Breast epithelium (tissue), 4 donors: ENCODE measurements at regions not wholly inside any gene's neighbourhood (a gene's known extent, or its start where the extent isn't known, plus 50 kb on each side); places are given as distances from the start of the nearest gene placed in this dataset.

Experiments
- DNase-seq, 2 donors: peaks; one replicate each; pipeline ENCODE4 v3.0.0-alpha.2; 2019; ENCODE audit warnings: low spot score in 2 of 2
- H3K27ac ChIP-seq, 2 donors: fragments of 200-600 bp; sonication (generic) in 1 of 2; one replicate each; pipeline ENCODE4 v1.5.1; 2016 to 2019; ENCODE audit warnings: mild to moderate bottlenecking in 1 of 2
- H3K27me3 ChIP-seq, 2 donors: fragments of 200-600 bp; sonication (generic) in 1 of 2; one replicate each; pipeline versions ENCODE4 v1.5.1 to v1.6.0; 2017 to 2019; ENCODE audit warnings: control low read depth in 1 of 2, mild to moderate bottlenecking in 1 of 2
- H3K36me3 ChIP-seq: fragments of 200-600 bp; one replicate; pipeline ENCODE4 v1.5.1; 2019
- H3K4me1 ChIP-seq, 2 donors: fragments of 200-600 bp; sonication (generic); one replicate each; pipeline ENCODE4 v1.5.1; 2016 to 2019; ENCODE audit warnings: control low read depth in 1 of 2
- H3K4me3 ChIP-seq, 3 donors: fragments of 200-600 bp; sonication (generic); 1 replicate in 2 of 3; 2 replicates in 1 of 3; pipeline ENCODE4 v1.5.1; 2016 to 2019; ENCODE audit warnings: mild to moderate bottlenecking in 3 of 3, moderate library complexity in 2 of 3
- H3K9me3 ChIP-seq, 2 donors: fragments of 200-600 bp; sonication (generic) in 1 of 2; one replicate each; pipeline ENCODE4 v1.5.1; 2016 to 2019; ENCODE audit warnings: control low read depth in 1 of 2
- POLR2A ChIP-seq: fragments of 450-650 bp; IDR thresholded peaks from one replicate; pipeline ENCODE4 v1.6.1; 2016; ENCODE audit warnings: antibody characterized with exemption, mild to moderate bottlenecking, moderate library complexity
- POLR2AphosphoS5 ChIP-seq, 3 donors: sonication (generic); formaldehyde crosslinking; IDR thresholded peaks; one replicate each; pipeline ENCODE4 v1.6.1; 2017; ENCODE audit warnings: antibody characterized with exemption in 3 of 3
- intact Hi-C: fragments of 100-400 bp; cut with DNase I; formaldehyde crosslinking; loops from one replicate; pipeline ENCODE4 v1.15.1; 2023; ENCODE audit warnings: low total_unique reads
- TF ChIP-seq, protein P1 (sequence below), 3 donors: fragments of 450-650 bp; IDR thresholded peaks; one replicate each; pipeline ENCODE4 v1.5.1; 2016 to 2017; ENCODE audit warnings: antibody characterized with exemption in 3 of 3, mild to moderate bottlenecking in 3 of 3, moderate library complexity in 3 of 3

DNA sequence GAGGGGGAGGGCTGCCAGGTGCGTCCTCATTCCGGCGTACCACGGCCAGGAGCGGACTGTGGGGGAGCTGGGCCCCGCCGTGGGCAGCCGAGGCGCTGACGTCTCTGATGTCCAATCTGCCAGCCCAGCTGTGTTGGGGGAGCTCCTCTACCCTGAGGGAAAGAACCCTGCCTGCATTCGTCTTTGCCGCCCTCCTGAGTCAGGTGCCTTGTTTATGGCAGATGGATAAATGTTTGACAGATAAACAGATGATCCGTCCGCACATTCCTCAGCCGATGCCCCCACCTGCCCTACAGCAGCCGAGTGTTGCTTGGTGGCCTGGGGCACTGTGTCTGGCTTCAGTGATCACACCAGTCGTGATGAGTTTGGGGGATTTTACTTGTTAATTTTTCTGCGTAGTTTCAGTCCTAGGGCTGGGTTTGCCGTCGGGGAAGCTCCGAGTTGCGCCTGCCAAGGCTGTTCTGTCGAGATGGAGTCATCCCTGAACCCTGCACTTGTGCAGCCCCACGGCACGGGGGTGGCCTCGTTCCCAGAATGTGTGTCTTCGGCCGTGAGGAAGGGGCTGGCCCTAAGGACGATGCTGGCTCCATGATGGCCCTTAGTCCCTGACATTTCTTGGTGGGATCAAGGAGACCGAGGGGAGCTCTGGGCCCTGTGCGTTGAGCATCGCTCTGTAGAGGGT lies 1083.9 kb downstream of the BRD1 start:
- H3K4me3 ChIP-seq: no peak overlapping the region
- no peak for TF ChIP-seq POLR2AphosphoS5 (IDR thresholded peaks at IDR 0.05)
- no peaks in the 10 kb centered on the region for H3K9me3 ChIP-seq
- H3K27ac ChIP-seq: no peak overlapping the region
- no peaks in the 10 kb centered on the region for H3K4me1 ChIP-seq
- DNase-seq: peak; percentile 7 to 34
- no peaks in the 10 kb centered on the region for H3K27me3 ChIP-seq
- intact Hi-C loops: no loop called here
- no peaks in the 10 kb centered on the region for H3K36me3 ChIP-seq

DNA sequence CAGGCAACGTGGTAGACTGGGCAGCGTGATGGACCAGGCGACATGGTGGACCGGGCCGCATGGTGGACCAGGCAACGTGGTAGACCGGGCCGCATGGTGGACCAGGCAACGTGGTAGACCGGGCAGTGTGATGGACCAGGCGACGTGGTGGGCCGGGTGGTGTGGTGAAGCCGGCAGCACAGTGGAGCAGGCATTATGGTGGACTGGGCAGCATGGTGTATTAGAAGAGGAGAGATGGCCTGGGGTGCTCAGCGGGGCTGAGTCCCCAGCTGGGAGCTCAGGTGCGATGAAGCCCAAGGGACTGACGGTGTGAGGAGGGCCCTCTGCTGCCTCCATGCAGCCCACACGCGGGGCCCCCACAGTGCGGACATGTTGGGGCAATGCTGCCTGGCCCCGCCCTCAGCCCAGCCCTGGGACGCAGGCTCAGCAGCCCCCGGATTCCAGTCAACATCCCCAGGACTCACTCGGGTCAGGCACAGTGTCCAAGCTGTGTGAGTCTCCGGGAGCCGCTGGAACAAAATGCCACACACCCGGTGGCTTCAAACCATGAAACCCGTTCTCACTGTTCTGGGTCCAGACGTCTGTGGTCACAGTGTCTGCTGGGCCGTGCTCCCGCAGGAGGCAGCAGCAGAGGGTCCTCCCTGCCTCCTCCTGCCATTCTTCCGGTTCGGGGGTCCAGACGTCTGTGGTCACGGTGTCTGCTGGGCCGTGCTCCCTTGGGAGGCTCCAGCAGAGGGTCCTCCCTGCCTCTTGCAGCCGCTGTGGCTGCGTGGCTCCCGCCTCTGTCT lies 1084.9 kb downstream of the BRD1 start:
- DNase-seq: peak in 1 of 2 donors; percentile 15
- Histone ChIP-seq H3K4me3 (no peak overlapping the region), H3K36me3 (no peaks in the 10 kb centered on the region), H3K27me3 (no peaks in the 10 kb centered on the region), H3K27ac (no peak overlapping the region), H3K9me3 (no peaks in the 10 kb centered on the region), H3K4me1 (no peaks in the 10 kb centered on the region)
- TF ChIP-seq POLR2AphosphoS5 (IDR thresholded peaks at IDR 0.05): no peak
- TF ChIP-seq POLR2A: no peak
- TF ChIP-seq, protein P1, sequence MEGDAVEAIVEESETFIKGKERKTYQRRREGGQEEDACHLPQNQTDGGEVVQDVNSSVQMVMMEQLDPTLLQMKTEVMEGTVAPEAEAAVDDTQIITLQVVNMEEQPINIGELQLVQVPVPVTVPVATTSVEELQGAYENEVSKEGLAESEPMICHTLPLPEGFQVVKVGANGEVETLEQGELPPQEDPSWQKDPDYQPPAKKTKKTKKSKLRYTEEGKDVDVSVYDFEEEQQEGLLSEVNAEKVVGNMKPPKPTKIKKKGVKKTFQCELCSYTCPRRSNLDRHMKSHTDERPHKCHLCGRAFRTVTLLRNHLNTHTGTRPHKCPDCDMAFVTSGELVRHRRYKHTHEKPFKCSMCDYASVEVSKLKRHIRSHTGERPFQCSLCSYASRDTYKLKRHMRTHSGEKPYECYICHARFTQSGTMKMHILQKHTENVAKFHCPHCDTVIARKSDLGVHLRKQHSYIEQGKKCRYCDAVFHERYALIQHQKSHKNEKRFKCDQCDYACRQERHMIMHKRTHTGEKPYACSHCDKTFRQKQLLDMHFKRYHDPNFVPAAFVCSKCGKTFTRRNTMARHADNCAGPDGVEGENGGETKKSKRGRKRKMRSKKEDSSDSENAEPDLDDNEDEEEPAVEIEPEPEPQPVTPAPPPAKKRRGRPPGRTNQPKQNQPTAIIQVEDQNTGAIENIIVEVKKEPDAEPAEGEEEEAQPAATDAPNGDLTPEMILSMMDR (IDR thresholded peaks at IDR 0.05): no peak
- intact Hi-C loops: no loop called here

DNA sequence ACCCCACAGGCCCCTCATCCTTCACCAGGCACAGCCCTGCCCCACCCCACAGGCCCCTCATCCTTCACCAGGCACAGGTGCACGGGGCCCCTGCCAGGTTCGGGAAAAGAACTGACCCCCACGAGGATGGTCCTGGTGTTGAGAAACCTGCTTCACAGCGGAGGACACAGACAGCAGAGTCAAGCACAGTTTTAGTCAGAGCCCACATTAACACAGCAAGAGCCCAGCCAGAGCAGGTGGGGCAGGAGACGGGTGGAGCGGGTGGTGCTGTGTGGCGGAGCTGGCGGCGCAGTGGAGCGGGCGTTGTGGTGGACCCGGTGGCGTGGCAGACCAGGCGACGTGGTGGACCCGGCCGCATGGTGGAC lies 1085.5 kb downstream of the BRD1 start:
- no peaks in the 10 kb centered on the region for H3K36me3 ChIP-seq
- TF ChIP-seq POLR2A: no peak
- TF ChIP-seq POLR2AphosphoS5 (IDR thresholded peaks at IDR 0.05): no peak
- TF ChIP-seq, protein P1 (IDR thresholded peaks at IDR 0.05): no peak
- DNase-seq: peak in 1 of 2 donors; percentile 46
- intact Hi-C loops: no loop called here
- H3K4me1 ChIP-seq: no peaks in the 10 kb centered on the region
- no peaks in the 10 kb centered on the region for H3K27me3 ChIP-seq
- no peak overlapping the region for H3K27ac ChIP-seq
- H3K9me3 ChIP-seq: no peaks in the 10 kb centered on the region
- H3K4me3 ChIP-seq: no peak overlapping the region

DNA sequence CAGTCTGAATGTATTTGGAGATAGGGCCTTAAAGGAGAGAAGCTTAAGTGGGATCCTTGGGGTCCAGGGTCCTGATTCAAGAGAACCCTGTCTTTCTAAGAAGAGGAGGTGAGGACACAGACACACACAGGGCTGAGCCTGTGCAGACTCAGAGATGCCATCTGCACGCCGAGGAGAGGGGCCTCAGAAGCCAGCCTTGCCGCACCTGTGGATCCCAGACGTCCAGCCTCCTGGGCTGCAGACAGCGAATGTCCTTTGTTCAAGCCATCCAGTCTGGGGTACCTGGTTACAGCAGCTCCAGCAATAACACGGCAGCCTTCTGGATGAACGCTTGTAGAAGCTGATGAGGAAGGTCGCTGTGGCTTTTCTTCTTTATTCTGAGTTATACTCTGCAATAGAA lies 1086.1 kb downstream of the BRD1 start:
- no peaks in the 10 kb centered on the region for H3K36me3 ChIP-seq
- intact Hi-C loops: no loop called here
- H3K4me3 ChIP-seq: no peak overlapping the region
- H3K4me1 ChIP-seq: no peaks in the 10 kb centered on the region
- no peaks in the 10 kb centered on the region for H3K9me3 ChIP-seq
- H3K27me3 ChIP-seq: no peaks in the 10 kb centered on the region
- H3K27ac ChIP-seq: no peak overlapping the region
- DNase-seq: peak in 1 of 2 donors; percentile 35
- TF ChIP-seq, protein P1 (IDR thresholded peaks at IDR 0.05): no peak
- TF ChIP-seq POLR2AphosphoS5 (IDR thresholded peaks at IDR 0.05): no peak
- TF ChIP-seq POLR2A: no peak

DNA sequence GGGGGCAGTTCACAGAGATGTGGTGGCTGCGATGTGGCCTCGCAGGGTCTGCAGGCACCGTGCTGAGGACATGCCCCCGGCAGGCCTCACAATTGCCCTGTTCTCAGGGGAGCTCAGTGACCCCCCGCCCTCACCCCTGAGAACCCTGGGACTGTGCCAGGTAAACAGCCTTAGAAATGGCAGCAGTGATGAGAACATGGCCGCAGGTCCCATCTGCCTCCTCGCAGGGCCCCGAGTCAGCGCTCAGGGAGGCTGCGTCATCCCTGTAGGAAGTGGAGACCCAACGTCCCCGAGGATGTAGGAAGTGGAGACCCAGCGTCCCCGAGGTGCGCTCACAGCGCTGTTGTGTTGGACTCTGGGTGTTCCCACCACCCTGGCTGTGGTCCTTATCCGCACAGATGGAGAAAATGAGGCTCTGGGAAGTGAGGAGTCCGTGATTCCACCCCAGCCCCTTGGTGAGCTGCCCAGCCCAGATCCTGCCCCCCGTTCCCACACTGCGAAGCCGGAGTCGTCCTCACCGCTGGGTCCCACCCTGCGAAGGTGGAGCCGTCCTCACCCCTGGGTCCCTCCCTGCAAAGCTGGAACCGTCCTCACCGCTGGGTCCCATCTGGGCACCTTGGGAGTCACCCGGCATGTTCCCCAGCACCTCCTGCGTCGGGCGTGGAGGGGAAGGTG lies 1086.8 kb downstream of the BRD1 start:
- intact Hi-C loops: no loop called here

More for the DNA sequence above, 1086.8 kb downstream of the BRD1 start:
- H3K27me3 ChIP-seq: no peaks in the 10 kb centered on the region
- peak in 1 of 2 donors; percentile 28 for DNase-seq
- no peak overlapping the region for H3K4me3 ChIP-seq
- no peaks in the 10 kb centered on the region for H3K36me3 ChIP-seq
- no peak overlapping the region for H3K27ac ChIP-seq
- no peak for TF ChIP-seq POLR2AphosphoS5 (IDR thresholded peaks at IDR 0.05)
- TF ChIP-seq POLR2A: no peak
- TF ChIP-seq, protein P1 (IDR thresholded peaks at IDR 0.05): no peak
- no peaks in the 10 kb centered on the region for H3K9me3 ChIP-seq
- H3K4me1 ChIP-seq: no peaks in the 10 kb centered on the region
